Upper lobe of left lung (tissue), 6 donors: ENCODE measurements at regions not wholly inside any gene's neighbourhood (a gene's known extent, or its start where the extent isn't known, plus 50 kb on each side); places are given as distances from the start of the nearest gene placed in this dataset.

Experiments
- ATAC-seq, 2 donors: fragments of 200-7000 bp; cut with Tn5 transposase; one replicate each; pipeline ENCODE4 v1.9.1; 2022; ENCODE audit warnings: mild to moderate bottlenecking in 2 of 2, moderate library complexity in 2 of 2; ENCODE audit not compliant: low FRiP score in 2 of 2
- DNase-seq, 2 donors: peaks; one replicate each; pipeline ENCODE4 v3.0.0-alpha.2; 2019 to 2020
- H3K27ac ChIP-seq, 4 donors: fragments of 200-600 bp; sonication (generic); one replicate each; pipeline ENCODE4 v1.5.1; 2016 to 2019
- H3K27me3 ChIP-seq, 4 donors: fragments of 200-600 bp; sonication (generic); one replicate each; pipeline ENCODE4 v1.5.1; 2017 to 2019
- H3K36me3 ChIP-seq, 4 donors: fragments of 200-600 bp; sonication (generic); one replicate each; pipeline ENCODE4 v1.5.1; 2016 to 2019
- H3K4me1 ChIP-seq, 4 donors: fragments of 200-600 bp; sonication (generic); one replicate each; pipeline ENCODE4 v1.5.1; 2018 to 2019
- H3K4me3 ChIP-seq, 4 donors: fragments of 200-600 bp; sonication (generic); one replicate each; pipeline ENCODE4 v1.5.1; 2017 to 2019; ENCODE audit warnings: mild to moderate bottlenecking in 2 of 4, moderate library complexity in 1 of 4
- H3K9me3 ChIP-seq, 4 donors: fragments of 200-600 bp; sonication (generic); one replicate each; pipeline ENCODE4 v1.5.1; 2018 to 2019
- EP300 ChIP-seq, 4 donors: sonication (generic); formaldehyde crosslinking; IDR thresholded peaks; one replicate each; pipeline ENCODE4 v1.5.1; 2017; ENCODE audit warnings: antibody characterized with exemption in 4 of 4, control low read depth in 2 of 4
- POLR2A ChIP-seq, 4 donors: fragments of 450-650 bp; IDR thresholded peaks; one replicate each; pipeline ENCODE4 v1.5.1; 2016 to 2017; ENCODE audit warnings: antibody characterized with exemption in 4 of 4, mild to moderate bottlenecking in 2 of 4
- POLR2AphosphoS5 ChIP-seq, 2 donors: sonication (generic); formaldehyde crosslinking; IDR thresholded peaks; one replicate each; pipeline ENCODE4 v1.5.1; 2017; ENCODE audit warnings: antibody characterized with exemption in 2 of 2
- WGBS, 2 donors: methylation state at CpG; one replicate each; pipeline ENCODE4 v1.1.5; 2017 to 2018; 5-methylcytosine and 5-hydroxymethylcytosine counted together
- TF ChIP-seq, protein P1 (sequence below), 6 experiments: fragments of 450-650 bp in 4 of 6; fragments of 200-600 bp in 2 of 6; sonication (generic) in 2 of 6; IDR thresholded peaks; one replicate each; pipeline ENCODE4 v1.5.1; 2016 to 2019; ENCODE audit warnings: antibody characterized with exemption in 6 of 6
- donor health status: DM: no; HTN: no; CAD: no; lungs with moderate emphysema.
- donor health status: DM: no; HTN: yes; CAD: no; lungs with severe emphysema.

DNA sequence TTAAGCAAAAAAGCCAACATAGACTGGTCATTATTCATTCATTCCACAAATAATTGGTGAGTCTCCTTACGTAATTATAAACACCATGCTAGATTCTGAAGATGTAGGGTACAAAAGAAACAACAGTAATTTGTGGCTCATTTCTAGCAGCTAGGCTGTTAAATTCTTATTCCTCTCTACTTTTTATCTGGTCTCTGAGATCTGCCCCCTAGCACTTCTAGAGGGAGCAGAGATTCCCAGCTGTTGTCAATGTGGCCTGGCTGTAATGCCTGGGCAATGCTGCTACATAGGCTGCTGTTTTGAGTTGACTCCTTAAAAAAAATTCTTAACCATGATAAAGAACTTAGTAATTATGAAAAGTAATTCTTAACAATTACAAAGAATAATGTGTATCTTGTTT, 434.9 kb upstream of the THRB start:
- ATAC-seq (no peak), DNase-seq (no peak)
- TF ChIP-seq, protein P1, sequence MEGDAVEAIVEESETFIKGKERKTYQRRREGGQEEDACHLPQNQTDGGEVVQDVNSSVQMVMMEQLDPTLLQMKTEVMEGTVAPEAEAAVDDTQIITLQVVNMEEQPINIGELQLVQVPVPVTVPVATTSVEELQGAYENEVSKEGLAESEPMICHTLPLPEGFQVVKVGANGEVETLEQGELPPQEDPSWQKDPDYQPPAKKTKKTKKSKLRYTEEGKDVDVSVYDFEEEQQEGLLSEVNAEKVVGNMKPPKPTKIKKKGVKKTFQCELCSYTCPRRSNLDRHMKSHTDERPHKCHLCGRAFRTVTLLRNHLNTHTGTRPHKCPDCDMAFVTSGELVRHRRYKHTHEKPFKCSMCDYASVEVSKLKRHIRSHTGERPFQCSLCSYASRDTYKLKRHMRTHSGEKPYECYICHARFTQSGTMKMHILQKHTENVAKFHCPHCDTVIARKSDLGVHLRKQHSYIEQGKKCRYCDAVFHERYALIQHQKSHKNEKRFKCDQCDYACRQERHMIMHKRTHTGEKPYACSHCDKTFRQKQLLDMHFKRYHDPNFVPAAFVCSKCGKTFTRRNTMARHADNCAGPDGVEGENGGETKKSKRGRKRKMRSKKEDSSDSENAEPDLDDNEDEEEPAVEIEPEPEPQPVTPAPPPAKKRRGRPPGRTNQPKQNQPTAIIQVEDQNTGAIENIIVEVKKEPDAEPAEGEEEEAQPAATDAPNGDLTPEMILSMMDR (IDR thresholded peaks at IDR 0.05), result no peak
- TF ChIP-seq POLR2AphosphoS5 (IDR thresholded peaks at IDR 0.05), result no peak
- TF ChIP-seq POLR2A (IDR thresholded peaks at IDR 0.05), result no peak
- TF ChIP-seq EP300 (IDR thresholded peaks at IDR 0.05), result no peak
- Histone ChIP-seq H3K27ac (no peak overlapping the region), H3K4me3 (no peak overlapping the region), H3K27me3 (no peaks in the 10 kb centered on the region), H3K9me3 (no peaks in the 10 kb centered on the region), H3K36me3 (no peaks in the 10 kb centered on the region), H3K4me1 (no peaks in the 10 kb centered on the region)
- 88 to 96% methylated on average over 1 of the region's 1 CpG for WGBS, 2 donors

- no peaks in the 10 kb centered on the region for H3K27me3 ChIP-seq
- no peaks in the 10 kb centered on the region for H3K36me3 ChIP-seq
- no peak for DNase-seq
- H3K4me1 ChIP-seq, result no peaks in the 10 kb centered on the region
- no peak overlapping the region for H3K27ac ChIP-seq
- TF ChIP-seq POLR2A (IDR thresholded peaks at IDR 0.05) (no peak), POLR2AphosphoS5 (IDR thresholded peaks at IDR 0.05) (no peak), EP300 (IDR thresholded peaks at IDR 0.05) (no peak)
- TF ChIP-seq, protein P1 (IDR thresholded peaks at IDR 0.05), result no peak
- WGBS, 2 donors, result 93% methylated on average over 3 of the region's 3 CpGs
- no peak overlapping the region for H3K4me3 ChIP-seq
- no peaks in the 10 kb centered on the region for H3K9me3 ChIP-seq
- ATAC-seq, result no peak
Observed at GRCh38 chr3:24933401-24933800, 438.8 kb upstream of the THRB start.

DNA sequence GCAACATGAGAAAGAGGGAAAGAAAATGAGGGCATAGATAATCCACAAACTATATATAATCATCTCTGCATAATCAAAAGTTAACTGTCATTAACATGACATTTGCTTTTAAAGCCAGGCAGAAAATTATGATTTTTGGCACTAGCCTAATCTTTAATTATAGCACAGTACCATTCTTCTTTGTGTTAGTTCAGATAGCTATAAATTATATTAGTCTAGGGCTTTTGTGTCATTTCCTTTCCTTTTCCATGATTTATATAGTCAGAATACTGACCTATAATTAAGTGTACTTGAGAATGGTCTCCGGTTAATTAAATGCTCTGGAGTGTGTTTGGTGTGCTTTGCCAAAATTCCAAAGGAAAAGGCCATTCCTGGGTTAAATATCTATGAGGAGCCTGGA, 441.9 kb upstream of the THRB start:
- no peak overlapping the region for H3K27ac ChIP-seq
- H3K4me3 ChIP-seq, result no peak overlapping the region
- H3K27me3 ChIP-seq, result no peaks in the 10 kb centered on the region
- no peak for ATAC-seq
- WGBS, 2 donors, result 17 to 18% methylated on average over 1 of the region's 1 CpG
- H3K4me1 ChIP-seq, result no peaks in the 10 kb centered on the region
- no peak for DNase-seq
- no peaks in the 10 kb centered on the region for H3K36me3 ChIP-seq
- H3K9me3 ChIP-seq, result no peaks in the 10 kb centered on the region
- TF ChIP-seq, protein P1 (IDR thresholded peaks at IDR 0.05), result no peak
- no peak for TF ChIP-seq EP300 (IDR thresholded peaks at IDR 0.05)
- TF ChIP-seq POLR2A (IDR thresholded peaks at IDR 0.05), result no peak
- TF ChIP-seq POLR2AphosphoS5 (IDR thresholded peaks at IDR 0.05), result no peak

DNA sequence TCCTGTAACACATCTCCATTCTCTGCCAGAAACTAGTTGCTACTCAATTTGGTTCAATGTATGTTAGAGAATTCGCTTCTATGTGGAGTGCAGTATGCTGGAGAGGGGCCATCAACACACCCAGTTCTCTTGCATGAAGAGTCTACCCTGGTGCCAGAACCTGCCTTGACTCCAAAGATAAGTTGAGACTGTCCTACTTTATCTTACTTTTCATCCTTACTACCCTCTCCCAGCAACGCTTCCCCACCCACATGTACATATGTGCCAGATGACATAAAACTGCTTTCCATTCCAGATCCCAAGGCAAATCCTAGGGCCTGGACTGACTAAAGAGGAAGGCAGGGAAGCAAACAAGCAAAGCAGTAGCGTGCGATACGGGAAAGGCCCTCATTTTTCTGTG, 442.6 kb upstream of the THRB start:
- ATAC-seq (no peak), DNase-seq (no peak)
- H3K27me3 ChIP-seq, result no peaks in the 10 kb centered on the region
- H3K27ac ChIP-seq, result no peak overlapping the region
- no peaks in the 10 kb centered on the region for H3K9me3 ChIP-seq
- no peak overlapping the region for H3K4me3 ChIP-seq
- WGBS, 2 donors, result 76 to 92% methylated on average over 5 of the region's 5 CpGs
- H3K4me1 ChIP-seq, result no peaks in the 10 kb centered on the region
- no peak for TF ChIP-seq POLR2A (IDR thresholded peaks at IDR 0.05)
- TF ChIP-seq, protein P1 (IDR thresholded peaks at IDR 0.05), result no peak
- no peak for TF ChIP-seq EP300 (IDR thresholded peaks at IDR 0.05)
- no peak for TF ChIP-seq POLR2AphosphoS5 (IDR thresholded peaks at IDR 0.05)
- H3K36me3 ChIP-seq, result no peaks in the 10 kb centered on the region

GRCh38 chr3:24937780-24938179, 443.1 kb upstream of the THRB start:
- 75 to 88% methylated on average over 5 of the region's 5 CpGs for WGBS, 2 donors
- Histone ChIP-seq H3K4me1 (no peaks in the 10 kb centered on the region), H3K4me3 (no peak overlapping the region), H3K9me3 (no peaks in the 10 kb centered on the region), H3K27me3 (no peaks in the 10 kb centered on the region), H3K36me3 (no peaks in the 10 kb centered on the region), H3K27ac (no peak overlapping the region)
- no peak for ATAC-seq
- no peak for DNase-seq
- TF ChIP-seq POLR2AphosphoS5 (IDR thresholded peaks at IDR 0.05) (no peak), POLR2A (IDR thresholded peaks at IDR 0.05) (no peak), EP300 (IDR thresholded peaks at IDR 0.05) (no peak)
- TF ChIP-seq, protein P1 (IDR thresholded peaks at IDR 0.05), result no peak
